SK-N-SH treated with all-trans-retinoic acid at 6 μM for 48 hours (cell line): ENCODE measurements at regions not wholly inside any gene's neighbourhood (a gene's known extent, or its start where the extent isn't known, plus 50 kb on each side); places are given as distances from the start of the nearest gene placed in this dataset.

Experiments
- ATAC-seq: fragments of 200-7000 bp; cut with Tn5 transposase; 3 replicates; pipeline ENCODE4 v1.9.1; 2020; ENCODE audit warnings: mild to moderate bottlenecking, moderate library complexity
- ARNTL ChIP-seq: fragments of 450-650 bp; formaldehyde crosslinking; IDR thresholded peaks from 2 replicates; pipeline ENCODE4 v1.5.0; 2020; ENCODE audit warnings: low read depth, mild to moderate bottlenecking, moderate library complexity, borderline replicate concordance
- CREB5 ChIP-seq: fragments of 250-450 bp; sonication (Bioruptor Pico); IDR thresholded peaks from 2 replicates; pipeline ENCODE4 v1.5.1; 2020; ENCODE audit warnings: low read depth, mild to moderate bottlenecking, moderate library complexity
- CSDC2 ChIP-seq: fragments of 250-450 bp; sonication (Bioruptor Pico); IDR thresholded peaks from 2 replicates; pipeline ENCODE4 v1.5.0; 2020; ENCODE audit warnings: mild to moderate bottlenecking, moderate library complexity
- CSRNP3 ChIP-seq: fragments of 250-450 bp; sonication (Bioruptor Pico); IDR thresholded peaks from 2 replicates; pipeline ENCODE4 v1.5.1; 2021; ENCODE audit warnings: mild to moderate bottlenecking, moderate library complexity
- ESRRG ChIP-seq: fragments of 250-450 bp; sonication (Bioruptor Pico); IDR thresholded peaks from 2 replicates; pipeline ENCODE4 v1.6.1; 2021; ENCODE audit warnings: mild to moderate bottlenecking
- GLIS3 ChIP-seq: fragments of 250-450 bp; sonication (Bioruptor Pico); IDR thresholded peaks from 2 replicates; pipeline ENCODE4 v1.5.0; 2020; ENCODE audit warnings: mild to moderate bottlenecking, moderate library complexity
- ISL1 ChIP-seq: fragments of 250-450 bp; sonication (Bioruptor Pico); IDR thresholded peaks from 2 replicates; pipeline ENCODE4 v2.1.2; 2022; ENCODE audit warnings: mild to moderate bottlenecking, moderate library complexity
- OSR1 ChIP-seq: fragments of 250-450 bp; sonication (Bioruptor Pico); IDR thresholded peaks from 2 replicates; pipeline ENCODE4 v1.8.0; 2022; ENCODE audit warnings: moderate library complexity, mild to moderate bottlenecking, inconsistent platforms
- PATZ1 ChIP-seq: fragments of 250-450 bp; sonication (Bioruptor Pico); IDR thresholded peaks from 2 replicates; pipeline ENCODE4 v1.8.0; 2020; ENCODE audit warnings: mild to moderate bottlenecking, moderate library complexity, borderline replicate concordance
- POU6F1 ChIP-seq: fragments of 250-450 bp; sonication (Bioruptor Pico); IDR thresholded peaks from 2 replicates; pipeline ENCODE4 v1.8.0; 2021; ENCODE audit warnings: low read depth, mild to moderate bottlenecking, moderate library complexity, borderline replicate concordance
- PPARA ChIP-seq: fragments of 250-450 bp; sonication (Bioruptor Pico); IDR thresholded peaks from 2 replicates; pipeline ENCODE4 v1.5.0; 2020; ENCODE audit warnings: mild to moderate bottlenecking, borderline replicate concordance
- SNAI2 ChIP-seq: fragments of 250-450 bp; sonication (Bioruptor Pico); IDR thresholded peaks from 2 replicates; pipeline ENCODE4 v1.5.0; 2020; ENCODE audit warnings: mild to moderate bottlenecking, moderate library complexity
- TCF4 ChIP-seq: fragments of 250-450 bp; sonication (Bioruptor Pico); IDR thresholded peaks from 2 replicates; pipeline ENCODE4 v1.8.0; 2021; ENCODE audit warnings: mild to moderate bottlenecking, moderate library complexity, borderline replicate concordance
- TOX ChIP-seq: fragments of 250-450 bp; sonication (Bioruptor Pico); IDR thresholded peaks from 2 replicates; pipeline ENCODE4 v1.8.0; 2021; ENCODE audit warnings: mild to moderate bottlenecking, moderate library complexity, borderline replicate concordance
- TSHZ2 ChIP-seq: fragments of 250-450 bp; sonication (Bioruptor Pico); IDR thresholded peaks from 2 replicates; pipeline ENCODE4 v1.5.0; 2020; ENCODE audit warnings: mild to moderate bottlenecking, moderate library complexity
- ZC3H10 ChIP-seq: fragments of 250-450 bp; sonication (Bioruptor Pico); IDR thresholded peaks from 2 replicates; pipeline ENCODE4 v1.5.1; 2021; ENCODE audit warnings: mild to moderate bottlenecking, moderate library complexity
- ZFP3 ChIP-seq: fragments of 250-450 bp; sonication (Bioruptor Pico); IDR thresholded peaks from 2 replicates; pipeline ENCODE4 v1.5.0; 2020; ENCODE audit warnings: mild to moderate bottlenecking, moderate library complexity
- ZNF565 ChIP-seq: fragments of 450-650 bp; formaldehyde crosslinking; conservative IDR thresholded peaks from 2 replicates; pipeline ENCODE4 v1.5.0; 2020; ENCODE audit warnings: low read depth, mild to moderate bottlenecking, moderate library complexity
- ZNF70 ChIP-seq: fragments of 450-650 bp; formaldehyde crosslinking; IDR thresholded peaks from 2 replicates; pipeline ENCODE4 v1.5.0; 2020; ENCODE audit warnings: mild to moderate bottlenecking, moderate library complexity
- ZNF8 ChIP-seq: fragments of 450-650 bp; formaldehyde crosslinking; IDR thresholded peaks from 2 replicates; pipeline ENCODE4 v1.5.0; 2020; ENCODE audit warnings: mild to moderate bottlenecking, moderate library complexity

- TF ChIP-seq ZC3H10 (no peak), ZNF70 (CRISPR knock-in tag) (no peak)
Measured at GRCh38 chr10:130741901-130742855, 569.3 kb downstream of the TCERG1L start (continued).

- TF ChIP-seq PATZ1 (CRISPR knock-in tag), result no peak
- TF ChIP-seq GLIS3 (CRISPR knock-in tag), result no peak
- TF ChIP-seq ZC3H10, result no peak
- no peak for TF ChIP-seq ZNF8 (CRISPR knock-in tag)
- TF ChIP-seq ZNF565, result no peak
- no peak for TF ChIP-seq ZFP3 (CRISPR knock-in tag)
- TF ChIP-seq ISL1, result no peak
- no peak for TF ChIP-seq POU6F1 (CRISPR knock-in tag)
- no peak for TF ChIP-seq SNAI2 (CRISPR knock-in tag)
- no peak for TF ChIP-seq ARNTL (CRISPR knock-in tag)
- no peak for TF ChIP-seq CSRNP3 (CRISPR knock-in tag)
- no peak for TF ChIP-seq PPARA (CRISPR knock-in tag)
- no peak for TF ChIP-seq TOX (CRISPR knock-in tag)
- no peak for TF ChIP-seq CREB5 (CRISPR knock-in tag)
- TF ChIP-seq TCF4 (CRISPR knock-in tag), result no peak
- no peak for TF ChIP-seq TSHZ2 (CRISPR knock-in tag)
- TF ChIP-seq OSR1, result no peak
- TF ChIP-seq CSDC2 (CRISPR knock-in tag), result no peak
- no peak for ATAC-seq
Measured at GRCh38 chr10:130742941-130743675, 568.4 kb downstream of the TCERG1L start.

GRCh38 chr10:130743751-130744271 is 567.7 kb downstream of the TCERG1L start:
- no peak for ATAC-seq
- TF ChIP-seq ESRRG (CRISPR knock-in tag) (no peak), ZC3H10 (no peak), TOX (CRISPR knock-in tag) (no peak), GLIS3 (CRISPR knock-in tag) (no peak), PATZ1 (CRISPR knock-in tag) (no peak)
